ENCODE measurements at regions not wholly inside any gene's neighbourhood (a gene's known extent, or its start where the extent isn't known, plus 50 kb on each side); places are given as distances from the start of the nearest gene placed in this dataset.

DNA sequence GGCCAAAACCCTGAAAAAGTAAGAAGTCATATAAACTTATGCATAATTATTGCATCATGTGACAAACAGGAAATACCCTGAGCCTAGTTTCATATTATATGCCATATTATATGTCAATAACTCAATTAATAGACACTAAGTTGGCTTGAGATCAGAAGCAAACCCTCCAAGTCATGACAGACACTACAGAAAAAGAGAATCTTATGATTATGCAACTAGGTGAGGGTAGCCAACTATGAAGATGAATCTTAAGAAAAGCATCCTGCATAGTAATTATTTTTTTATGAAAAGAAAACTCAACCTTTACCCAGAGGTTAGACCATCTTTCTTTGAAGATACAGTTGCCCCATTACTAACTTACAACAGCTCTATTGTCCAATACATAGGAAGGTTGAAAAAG, 192.4 kb upstream of the VEPH1 start:
- TF ChIP-seq, protein P1, sequence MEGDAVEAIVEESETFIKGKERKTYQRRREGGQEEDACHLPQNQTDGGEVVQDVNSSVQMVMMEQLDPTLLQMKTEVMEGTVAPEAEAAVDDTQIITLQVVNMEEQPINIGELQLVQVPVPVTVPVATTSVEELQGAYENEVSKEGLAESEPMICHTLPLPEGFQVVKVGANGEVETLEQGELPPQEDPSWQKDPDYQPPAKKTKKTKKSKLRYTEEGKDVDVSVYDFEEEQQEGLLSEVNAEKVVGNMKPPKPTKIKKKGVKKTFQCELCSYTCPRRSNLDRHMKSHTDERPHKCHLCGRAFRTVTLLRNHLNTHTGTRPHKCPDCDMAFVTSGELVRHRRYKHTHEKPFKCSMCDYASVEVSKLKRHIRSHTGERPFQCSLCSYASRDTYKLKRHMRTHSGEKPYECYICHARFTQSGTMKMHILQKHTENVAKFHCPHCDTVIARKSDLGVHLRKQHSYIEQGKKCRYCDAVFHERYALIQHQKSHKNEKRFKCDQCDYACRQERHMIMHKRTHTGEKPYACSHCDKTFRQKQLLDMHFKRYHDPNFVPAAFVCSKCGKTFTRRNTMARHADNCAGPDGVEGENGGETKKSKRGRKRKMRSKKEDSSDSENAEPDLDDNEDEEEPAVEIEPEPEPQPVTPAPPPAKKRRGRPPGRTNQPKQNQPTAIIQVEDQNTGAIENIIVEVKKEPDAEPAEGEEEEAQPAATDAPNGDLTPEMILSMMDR (IDR thresholded peaks at IDR 0.05), result no peak
- TF ChIP-seq POLR2AphosphoS5 (IDR thresholded peaks at IDR 0.05), result no peak
- TF ChIP-seq POLR2A (IDR thresholded peaks at IDR 0.05), result no peak

All from sigmoid colon (tissue), 4 donors.